ENCODE measurements at regions not wholly inside any gene's neighbourhood (a gene's known extent, or its start where the extent isn't known, plus 50 kb on each side); places are given as distances from the start of the nearest gene placed in this dataset.

DNA sequence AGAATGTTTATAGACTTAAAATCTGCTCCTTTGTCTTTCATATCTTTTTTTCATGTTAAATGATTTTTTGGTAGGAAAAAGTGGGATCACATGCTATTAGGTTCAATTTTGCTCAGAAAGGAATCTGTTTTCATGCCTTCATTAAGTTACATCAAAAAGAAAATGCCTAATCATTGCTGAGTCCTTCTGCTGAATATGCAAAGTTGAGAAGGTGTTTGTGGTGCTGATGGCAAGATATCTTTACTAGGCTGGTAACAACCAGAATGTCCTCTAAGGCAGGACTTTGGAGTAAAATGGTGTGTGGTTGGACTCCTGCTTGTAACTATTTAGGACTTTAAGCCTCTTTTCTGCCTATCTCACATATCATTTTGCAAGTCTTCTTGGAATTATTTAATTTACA is 88.3 kb downstream of the TRIB2 start:
- no peak for DNase-seq
- H3K27ac ChIP-seq, result no peak overlapping the region
- no peaks in the 10 kb centered on the region for H3K27me3 ChIP-seq
- intact Hi-C loops (cut with DNase I; ENCODE audit: low total_unique reads), result loop anchor here (10.0 kb wide), 1 partner anchor 70 kb away; no protein-coding TSS in a partner anchor
- no peaks in the 10 kb centered on the region for H3K9me3 ChIP-seq
- TF ChIP-seq, protein P1, sequence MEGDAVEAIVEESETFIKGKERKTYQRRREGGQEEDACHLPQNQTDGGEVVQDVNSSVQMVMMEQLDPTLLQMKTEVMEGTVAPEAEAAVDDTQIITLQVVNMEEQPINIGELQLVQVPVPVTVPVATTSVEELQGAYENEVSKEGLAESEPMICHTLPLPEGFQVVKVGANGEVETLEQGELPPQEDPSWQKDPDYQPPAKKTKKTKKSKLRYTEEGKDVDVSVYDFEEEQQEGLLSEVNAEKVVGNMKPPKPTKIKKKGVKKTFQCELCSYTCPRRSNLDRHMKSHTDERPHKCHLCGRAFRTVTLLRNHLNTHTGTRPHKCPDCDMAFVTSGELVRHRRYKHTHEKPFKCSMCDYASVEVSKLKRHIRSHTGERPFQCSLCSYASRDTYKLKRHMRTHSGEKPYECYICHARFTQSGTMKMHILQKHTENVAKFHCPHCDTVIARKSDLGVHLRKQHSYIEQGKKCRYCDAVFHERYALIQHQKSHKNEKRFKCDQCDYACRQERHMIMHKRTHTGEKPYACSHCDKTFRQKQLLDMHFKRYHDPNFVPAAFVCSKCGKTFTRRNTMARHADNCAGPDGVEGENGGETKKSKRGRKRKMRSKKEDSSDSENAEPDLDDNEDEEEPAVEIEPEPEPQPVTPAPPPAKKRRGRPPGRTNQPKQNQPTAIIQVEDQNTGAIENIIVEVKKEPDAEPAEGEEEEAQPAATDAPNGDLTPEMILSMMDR (IDR thresholded peaks at IDR 0.05), result no peak
- no peak for TF ChIP-seq POLR2A (IDR thresholded peaks at IDR 0.05)
- H3K4me1 ChIP-seq, result peaks cover 26% of the 10 kb centered on the region
- H3K36me3 ChIP-seq (ENCODE audit: low read depth, missing control alignments), result no peaks in the 10 kb centered on the region
- no peak overlapping the region for H3K4me3 ChIP-seq

DNA sequence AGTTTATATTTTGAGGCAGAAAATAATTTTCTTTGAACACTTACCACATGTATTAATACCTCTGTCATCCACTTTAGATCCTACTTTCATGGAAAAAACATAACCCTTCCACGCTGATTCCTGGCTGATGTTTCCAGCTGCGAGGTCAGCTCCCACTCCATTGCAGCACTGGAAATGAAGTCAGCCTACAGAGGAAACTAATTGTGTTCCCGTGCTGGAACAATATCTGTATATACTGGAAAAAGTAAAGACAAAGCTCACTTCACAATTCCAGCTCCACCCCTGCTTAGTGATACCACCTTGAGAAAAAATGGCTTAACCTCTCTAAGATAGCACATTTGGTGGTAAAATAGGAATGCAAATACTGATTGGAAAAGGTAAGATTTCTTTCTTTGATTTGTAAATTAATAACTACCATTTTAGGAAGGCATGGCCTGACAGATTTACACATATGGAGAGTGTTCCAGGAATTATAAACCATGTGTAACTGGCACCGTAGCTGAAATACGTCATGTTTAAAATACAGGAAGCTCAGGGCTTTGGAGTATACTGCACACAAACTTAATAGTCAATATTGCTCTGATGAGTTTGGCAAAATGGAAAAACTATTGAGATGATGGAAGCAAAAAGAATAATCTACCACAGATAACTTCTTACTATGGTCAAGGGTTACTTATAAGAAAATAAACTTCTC is 90.0 kb downstream of the TRIB2 start:
- WGBS, 2 donors, result 64 to 68% methylated on average over 5 of the region's 5 CpGs
- Histone ChIP-seq H3K4me3 (no peak overlapping the region), H3K36me3 (ENCODE audit: low read depth, missing control alignments) (no peaks in the 10 kb centered on the region), H3K27ac (peak overlapping the region; percentile 64 to 81), H3K27me3 (no peaks in the 10 kb centered on the region), H3K4me1 (peaks cover 26% of the 10 kb centered on the region), H3K9me3 (no peaks in the 10 kb centered on the region)
- intact Hi-C loops (cut with DNase I; ENCODE audit: low total_unique reads), result loop anchor here (10.0 kb wide), 1 partner anchor 72 kb away; no protein-coding TSS in a partner anchor
- TF ChIP-seq, protein P1 (IDR thresholded peaks at IDR 0.05), result no peak
- no peak for TF ChIP-seq POLR2A (IDR thresholded peaks at IDR 0.05)
- no peak for DNase-seq

DNA sequence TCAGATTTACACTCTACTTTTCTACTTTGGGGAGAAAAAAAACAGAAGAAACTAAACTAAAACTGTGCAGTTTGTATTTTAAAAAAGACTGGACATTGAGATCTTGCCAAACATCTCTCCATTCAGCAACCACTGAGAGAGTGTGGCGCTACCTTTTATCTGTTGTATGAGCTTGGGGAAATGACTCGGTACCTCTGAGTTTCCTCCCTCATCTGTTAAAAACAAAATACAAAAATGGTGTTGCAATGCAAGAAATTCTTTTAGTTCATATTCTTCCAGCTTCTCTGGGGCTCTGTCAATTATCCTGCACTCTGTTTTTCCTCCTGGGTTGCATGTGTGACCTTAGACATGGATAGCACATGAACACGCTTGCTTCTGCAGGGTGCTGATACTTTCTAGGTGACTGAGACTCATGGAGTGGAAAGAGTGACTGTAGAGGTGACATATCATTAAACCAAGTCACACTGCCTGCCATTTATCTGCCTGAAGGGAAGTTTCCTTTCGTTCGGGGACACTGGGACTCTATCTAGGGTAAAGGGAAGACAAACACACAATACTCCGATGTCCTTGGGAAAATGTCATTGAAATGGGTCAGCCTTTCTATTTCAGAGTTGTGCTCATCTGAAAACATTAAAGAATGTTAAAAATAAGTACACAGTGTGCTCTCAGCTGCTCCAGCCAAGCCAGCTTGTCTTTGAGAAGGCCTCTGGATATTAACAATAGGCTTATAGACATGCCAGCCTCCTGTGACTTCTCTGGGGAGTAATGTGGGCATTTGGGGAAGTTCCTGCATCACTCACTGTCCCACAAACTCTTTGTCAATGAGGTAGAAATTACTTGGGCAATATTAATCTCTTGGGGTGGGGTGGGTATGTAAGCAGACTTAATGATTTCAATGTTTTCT is 91.4 kb downstream of the TRIB2 start:
- Histone ChIP-seq H3K27ac (peak overlapping the region; percentile 64 to 81), H3K36me3 (ENCODE audit: low read depth, missing control alignments) (no peaks in the 10 kb centered on the region), H3K4me3 (no peak overlapping the region), H3K27me3 (no peaks in the 10 kb centered on the region), H3K4me1 (peaks cover 26% of the 10 kb centered on the region), H3K9me3 (no peaks in the 10 kb centered on the region)
- TF ChIP-seq, protein P1 (IDR thresholded peaks at IDR 0.05), result no peak
- TF ChIP-seq POLR2A (IDR thresholded peaks at IDR 0.05), result no peak
- intact Hi-C loops (cut with DNase I; ENCODE audit: low total_unique reads), result loop anchor here (10.0 kb wide), 1 partner anchor 73 kb away; no protein-coding TSS in a partner anchor
- DNase-seq, result peak; percentile 70
- WGBS, 2 donors, result 40 to 42% methylated on average over 6 of the region's 6 CpGs

DNA sequence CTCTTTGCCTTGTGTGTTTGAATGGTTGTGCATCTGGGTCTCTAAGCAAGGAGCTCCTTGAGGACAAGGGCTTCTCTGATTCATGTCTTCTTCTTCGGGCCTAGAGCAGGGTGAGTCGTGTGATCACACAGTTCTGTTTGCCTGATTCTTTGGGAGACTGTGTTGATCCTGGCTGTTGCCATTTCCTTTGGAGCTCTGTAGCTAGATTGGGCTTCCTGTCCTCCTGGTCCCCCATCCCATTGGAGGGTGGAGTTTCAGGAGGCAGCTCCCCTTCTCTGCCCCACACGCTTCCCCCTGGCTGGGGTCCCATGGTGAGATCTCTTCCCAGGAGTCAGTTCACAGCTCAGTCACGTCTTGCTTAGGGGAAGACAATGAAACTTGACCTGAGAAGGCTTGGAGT is 92.8 kb downstream of the TRIB2 start:
- Histone ChIP-seq H3K27me3 (no peaks in the 10 kb centered on the region), H3K27ac (peak overlapping the region; percentile 64 to 81), H3K4me1 (peaks cover 26% of the 10 kb centered on the region), H3K9me3 (no peaks in the 10 kb centered on the region), H3K36me3 (ENCODE audit: low read depth, missing control alignments) (no peaks in the 10 kb centered on the region), H3K4me3 (no peak overlapping the region)
- 59 to 66% methylated on average over 4 of the region's 4 CpGs for WGBS, 2 donors
- intact Hi-C loops (cut with DNase I; ENCODE audit: low total_unique reads), result loop anchor here (10.0 kb wide), 1 partner anchor 75 kb away; no protein-coding TSS in a partner anchor
- TF ChIP-seq, protein P1 (IDR thresholded peaks at IDR 0.05), result no peak
- TF ChIP-seq POLR2A (IDR thresholded peaks at IDR 0.05), result no peak
- no peak for DNase-seq

Measured in testis (tissue), 2 donors.